BJ (cell line): ENCODE measurements at regions not wholly inside any gene's neighbourhood (a gene's known extent, or its start where the extent isn't known, plus 50 kb on each side); places are given as distances from the start of the nearest gene placed in this dataset.

Experiments
- CTCF ChIA-PET: fragments of 350-600 bp; formaldehyde crosslinking; extraction: SDS; loops from one replicate; lab custom pipeline; 2021; ENCODE audit warnings: antibody characterized with exemption, inconsistent platforms; lab: Yijun Ruan, JAX
- POLR2A ChIA-PET: fragments of 300-600 bp; sonication (Branson Sonifier 250); formaldehyde crosslinking; extraction: SDS; loops from one replicate; lab custom pipeline; 2021; ENCODE audit warnings: antibody characterized with exemption; lab: Charles Lee
- DNase-seq: peaks from one replicate; pipeline ENCODE4 v3.0.0-alpha.2; 2011; ENCODE audit warnings: low read depth
- H3K27me3 ChIP-seq: 2 replicates; pipeline ENCODE4 v1.6.0; 2011; ENCODE audit warnings: low read length; ENCODE audit not compliant: control insufficient read depth, insufficient read depth
- H3K36me3 ChIP-seq: 2 replicates; pipeline ENCODE4 v1.5.1; 2011; ENCODE audit warnings: low read length; ENCODE audit not compliant: control insufficient read depth, insufficient read depth
- H3K4me3 ChIP-seq: 2 replicates; pipeline ENCODE4 v1.5.1; 2011; ENCODE audit warnings: low read depth, mild to moderate bottlenecking, control low read depth, low read length
- TF ChIP-seq, protein P1 (sequence below): IDR thresholded peaks from 2 replicates; pipeline ENCODE4 v1.5.1; 2011; ENCODE audit warnings: low read depth, mild to moderate bottlenecking, control low read depth, inconsistent platforms, low read length, moderate library complexity; ENCODE audit not compliant: insufficient read depth

DNA sequence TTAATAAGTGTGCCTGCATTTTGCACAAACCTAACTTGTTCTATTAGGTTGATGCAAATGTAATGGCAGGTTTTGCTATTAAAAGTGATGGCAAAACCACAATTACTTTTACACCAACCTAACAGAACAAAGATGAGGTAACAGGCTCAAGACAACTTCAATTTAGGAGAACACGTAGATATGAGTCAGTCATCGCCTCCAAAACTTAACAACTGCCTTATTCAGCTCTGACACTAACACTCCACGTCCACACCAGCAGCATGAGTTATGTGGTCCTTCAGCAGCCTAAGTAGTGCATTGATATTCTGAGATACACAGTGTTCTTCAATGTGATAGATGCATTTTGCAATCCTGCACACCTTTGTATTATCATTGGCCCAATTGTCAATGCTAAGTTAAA, 1175.1 kb upstream of the ACVR2A start:
- DNase-seq: no peak
- Histone ChIP-seq H3K27me3 (no peaks in the 10 kb centered on the region), H3K4me3 (no peak overlapping the region), H3K36me3 (no peaks in the 10 kb centered on the region)
- TF ChIP-seq, protein P1, sequence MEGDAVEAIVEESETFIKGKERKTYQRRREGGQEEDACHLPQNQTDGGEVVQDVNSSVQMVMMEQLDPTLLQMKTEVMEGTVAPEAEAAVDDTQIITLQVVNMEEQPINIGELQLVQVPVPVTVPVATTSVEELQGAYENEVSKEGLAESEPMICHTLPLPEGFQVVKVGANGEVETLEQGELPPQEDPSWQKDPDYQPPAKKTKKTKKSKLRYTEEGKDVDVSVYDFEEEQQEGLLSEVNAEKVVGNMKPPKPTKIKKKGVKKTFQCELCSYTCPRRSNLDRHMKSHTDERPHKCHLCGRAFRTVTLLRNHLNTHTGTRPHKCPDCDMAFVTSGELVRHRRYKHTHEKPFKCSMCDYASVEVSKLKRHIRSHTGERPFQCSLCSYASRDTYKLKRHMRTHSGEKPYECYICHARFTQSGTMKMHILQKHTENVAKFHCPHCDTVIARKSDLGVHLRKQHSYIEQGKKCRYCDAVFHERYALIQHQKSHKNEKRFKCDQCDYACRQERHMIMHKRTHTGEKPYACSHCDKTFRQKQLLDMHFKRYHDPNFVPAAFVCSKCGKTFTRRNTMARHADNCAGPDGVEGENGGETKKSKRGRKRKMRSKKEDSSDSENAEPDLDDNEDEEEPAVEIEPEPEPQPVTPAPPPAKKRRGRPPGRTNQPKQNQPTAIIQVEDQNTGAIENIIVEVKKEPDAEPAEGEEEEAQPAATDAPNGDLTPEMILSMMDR: no peak
- ChIA-PET CTCF (no interaction called here), POLR2A (no interaction called here)

DNA sequence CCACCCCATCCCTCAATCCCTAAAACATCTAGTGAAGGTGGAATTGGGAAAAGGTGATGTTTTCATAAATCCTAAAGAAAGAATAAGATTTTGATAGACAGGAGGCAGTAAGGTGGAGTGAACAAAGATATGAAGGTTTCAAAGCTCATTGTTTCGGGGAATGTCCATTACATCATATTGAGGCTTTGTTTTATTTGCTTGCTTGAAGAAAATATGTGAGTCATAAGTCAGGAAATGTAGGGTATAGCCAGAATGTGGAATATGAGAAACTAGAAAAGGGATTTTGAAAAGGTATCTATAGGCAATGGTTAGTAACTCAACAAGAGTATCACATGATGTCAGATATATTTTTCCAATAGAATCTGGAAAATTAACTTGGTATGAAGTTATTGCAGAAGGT, 1178.5 kb upstream of the ACVR2A start:
- no peak for DNase-seq
- H3K27me3 ChIP-seq: no peaks in the 10 kb centered on the region
- no peak overlapping the region for H3K4me3 ChIP-seq
- ChIA-PET POLR2A (no interaction called here), CTCF (no interaction called here)
- no peaks in the 10 kb centered on the region for H3K36me3 ChIP-seq
- TF ChIP-seq, protein P1: no peak

DNA sequence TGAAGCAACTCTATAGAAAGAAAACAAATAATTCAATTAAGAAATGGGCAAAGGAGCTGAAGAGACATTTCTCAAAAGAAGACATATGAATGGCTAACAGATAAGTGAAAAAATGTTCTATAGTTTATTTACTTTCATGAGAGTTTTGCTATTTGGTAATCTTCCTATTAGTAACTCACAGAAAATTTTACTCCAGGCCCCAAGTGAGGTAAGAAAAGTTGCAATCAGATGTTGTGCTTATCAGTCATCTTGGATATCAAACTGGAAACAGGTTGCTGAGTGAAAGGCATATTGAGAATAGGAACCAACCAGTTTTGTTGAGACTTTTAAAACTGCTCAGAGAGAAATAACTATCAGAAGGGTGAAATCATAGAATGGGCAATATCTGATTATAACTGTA, 1179.0 kb upstream of the ACVR2A start:
- TF ChIP-seq, protein P1: no peak
- DNase-seq: no peak
- Histone ChIP-seq H3K27me3 (no peaks in the 10 kb centered on the region), H3K36me3 (no peaks in the 10 kb centered on the region), H3K4me3 (no peak overlapping the region)
- POLR2A ChIA-PET: no interaction called here
- CTCF ChIA-PET: no interaction called here

DNA sequence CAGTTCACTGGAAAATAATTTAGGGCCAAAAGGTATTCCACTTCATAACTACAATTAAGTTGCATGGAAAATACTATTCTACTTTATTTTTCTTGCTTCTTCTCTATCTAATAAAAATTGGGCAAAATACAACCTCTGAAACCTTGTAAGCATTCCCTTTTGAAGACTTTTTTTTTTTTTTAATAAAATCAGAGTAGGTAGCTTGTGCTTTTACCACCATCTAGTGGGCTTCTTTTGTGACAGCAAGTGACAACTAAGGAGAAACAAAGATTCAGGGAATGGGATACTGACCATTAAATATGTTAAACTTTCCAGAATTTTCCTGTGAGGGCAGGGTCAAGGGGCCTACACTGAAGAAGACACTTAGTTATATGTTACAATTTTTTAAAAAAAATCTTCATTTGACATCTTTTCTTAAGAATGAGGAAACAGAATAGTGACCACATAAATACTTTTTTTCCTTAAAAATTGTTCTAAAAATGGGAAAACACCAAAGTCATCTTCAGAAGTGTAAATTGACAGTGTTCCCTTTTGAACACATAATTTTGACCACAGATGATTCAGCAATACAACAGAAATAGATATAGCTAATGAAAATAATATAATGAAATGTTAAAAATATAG, 1183.2 kb upstream of the ACVR2A start:
- H3K27me3 ChIP-seq: no peaks in the 10 kb centered on the region
- POLR2A ChIA-PET: interaction anchor here (0.7 kb wide), 2 partner anchors 29 to 337 kb away, joined by 4 read pairs; no protein-coding TSS in a partner anchor
- DNase-seq: no peak
- TF ChIP-seq, protein P1: peak; percentile 65
- no peaks in the 10 kb centered on the region for H3K36me3 ChIP-seq
- H3K4me3 ChIP-seq: no peak overlapping the region
- CTCF ChIA-PET: no interaction called here

DNA sequence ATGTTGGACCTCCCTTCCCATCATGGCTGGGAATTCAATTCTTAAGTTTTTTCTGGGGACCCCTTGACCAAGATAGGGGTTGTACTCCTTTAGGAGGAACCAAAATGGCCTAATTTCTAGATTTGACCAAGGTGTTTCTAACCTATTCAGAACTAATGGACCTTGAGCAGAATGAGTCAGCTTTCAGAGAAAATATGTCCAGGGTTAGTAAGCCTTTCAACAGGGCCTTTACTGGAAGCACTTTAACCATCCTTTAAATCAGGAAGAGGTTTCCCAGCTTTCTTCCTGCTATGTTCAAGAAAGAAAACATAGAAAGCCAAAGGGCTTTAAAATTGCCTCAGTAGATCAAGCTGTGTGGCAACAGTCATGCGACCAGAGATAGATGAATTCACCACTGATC, 1184.9 kb upstream of the ACVR2A start:
- H3K4me3 ChIP-seq: no peak overlapping the region
- ChIA-PET CTCF (interaction anchor here (1.0 kb wide), 1 partner anchor 17 kb away, joined by 3 read pairs; no protein-coding TSS in a partner anchor), POLR2A (no interaction called here)
- TF ChIP-seq, protein P1: no peak
- no peaks in the 10 kb centered on the region for H3K36me3 ChIP-seq
- no peaks in the 10 kb centered on the region for H3K27me3 ChIP-seq
- DNase-seq: no peak
